ENCODE measurements at regions not wholly inside any gene's neighbourhood (a gene's known extent, or its start where the extent isn't known, plus 50 kb on each side); places are given as distances from the start of the nearest gene placed in this dataset.
"Not testable (repeated sequence)": the region's sequence is repeated elsewhere in the genome, so short reads cannot be mapped to it uniquely, and the experiment has no call there.

DNA sequence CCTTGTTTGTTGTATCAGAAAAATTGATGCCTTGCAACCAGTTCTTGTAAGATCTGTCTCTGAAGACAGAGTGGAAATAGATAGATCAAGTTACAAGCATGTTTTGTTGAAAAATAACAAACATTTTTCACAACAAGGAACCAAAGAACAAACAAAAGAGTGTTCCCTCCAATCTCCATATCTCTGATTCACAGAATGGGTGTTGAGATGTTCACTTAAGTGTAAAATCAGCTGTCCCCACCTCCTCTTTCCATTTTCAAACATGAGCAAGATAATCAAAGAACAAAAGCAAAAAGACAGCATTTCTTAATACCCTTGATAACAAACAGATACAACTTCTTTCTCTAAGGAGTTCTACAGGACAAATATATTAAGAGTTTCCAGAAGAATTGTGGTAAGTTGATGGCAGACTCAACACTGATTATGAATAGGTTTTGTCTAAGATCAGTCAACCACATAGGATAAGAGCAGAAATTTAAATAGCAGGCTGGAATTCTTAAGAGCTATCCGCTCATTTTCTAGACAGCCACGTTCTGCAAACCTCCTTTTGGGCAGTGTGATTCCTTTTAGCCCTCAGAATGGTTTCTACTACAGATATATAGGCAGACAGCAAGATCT is 970.9 kb upstream of the AUTS2 start:
- Histone ChIP-seq H3K4me3 (ENCODE audit: low read depth, low read length) (no peak overlapping the region), H3K36me3 (ENCODE audit: control insufficient read depth, insufficient read depth, low read length) (no peaks in the 10 kb centered on the region), H3K27me3 (ENCODE audit: control insufficient read depth, insufficient read depth, low read length) (no peaks in the 10 kb centered on the region)
- FAIRE-seq: no peak
- TF ChIP-seq, protein P1, sequence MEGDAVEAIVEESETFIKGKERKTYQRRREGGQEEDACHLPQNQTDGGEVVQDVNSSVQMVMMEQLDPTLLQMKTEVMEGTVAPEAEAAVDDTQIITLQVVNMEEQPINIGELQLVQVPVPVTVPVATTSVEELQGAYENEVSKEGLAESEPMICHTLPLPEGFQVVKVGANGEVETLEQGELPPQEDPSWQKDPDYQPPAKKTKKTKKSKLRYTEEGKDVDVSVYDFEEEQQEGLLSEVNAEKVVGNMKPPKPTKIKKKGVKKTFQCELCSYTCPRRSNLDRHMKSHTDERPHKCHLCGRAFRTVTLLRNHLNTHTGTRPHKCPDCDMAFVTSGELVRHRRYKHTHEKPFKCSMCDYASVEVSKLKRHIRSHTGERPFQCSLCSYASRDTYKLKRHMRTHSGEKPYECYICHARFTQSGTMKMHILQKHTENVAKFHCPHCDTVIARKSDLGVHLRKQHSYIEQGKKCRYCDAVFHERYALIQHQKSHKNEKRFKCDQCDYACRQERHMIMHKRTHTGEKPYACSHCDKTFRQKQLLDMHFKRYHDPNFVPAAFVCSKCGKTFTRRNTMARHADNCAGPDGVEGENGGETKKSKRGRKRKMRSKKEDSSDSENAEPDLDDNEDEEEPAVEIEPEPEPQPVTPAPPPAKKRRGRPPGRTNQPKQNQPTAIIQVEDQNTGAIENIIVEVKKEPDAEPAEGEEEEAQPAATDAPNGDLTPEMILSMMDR (IDR thresholded peaks at IDR 0.05; ENCODE audit: insufficient read depth, low read length, severe bottlenecking): no peak
- no peak for DNase-seq (ENCODE audit: low read depth)

DNA sequence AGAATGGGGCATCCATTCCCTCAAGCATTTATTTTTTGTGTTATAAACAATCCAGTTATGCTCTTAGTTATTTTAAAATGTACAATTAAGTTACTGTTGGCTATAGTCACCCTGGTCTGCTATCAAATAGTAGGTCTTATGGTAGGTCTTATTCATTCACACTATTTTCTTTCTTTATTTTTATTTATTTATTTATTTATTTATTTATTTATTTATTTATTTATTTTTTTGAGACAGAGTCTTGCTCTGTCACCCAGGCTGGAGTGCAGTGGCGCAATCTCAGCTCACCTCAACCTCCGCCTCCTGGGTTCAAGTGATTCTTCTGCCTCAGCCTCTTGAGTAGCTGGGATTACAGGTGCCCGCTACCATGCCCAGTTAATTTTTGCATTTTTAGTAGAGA is 967.4 kb upstream of the AUTS2 start:
- H3K4me3 ChIP-seq (ENCODE audit: low read depth, low read length); DNase-seq (ENCODE audit: low read depth); FAIRE-seq; H3K36me3 ChIP-seq (ENCODE audit: control insufficient read depth, insufficient read depth, low read length); H3K27me3 ChIP-seq (ENCODE audit: control insufficient read depth, insufficient read depth, low read length): not testable (repeated sequence)

DNA sequence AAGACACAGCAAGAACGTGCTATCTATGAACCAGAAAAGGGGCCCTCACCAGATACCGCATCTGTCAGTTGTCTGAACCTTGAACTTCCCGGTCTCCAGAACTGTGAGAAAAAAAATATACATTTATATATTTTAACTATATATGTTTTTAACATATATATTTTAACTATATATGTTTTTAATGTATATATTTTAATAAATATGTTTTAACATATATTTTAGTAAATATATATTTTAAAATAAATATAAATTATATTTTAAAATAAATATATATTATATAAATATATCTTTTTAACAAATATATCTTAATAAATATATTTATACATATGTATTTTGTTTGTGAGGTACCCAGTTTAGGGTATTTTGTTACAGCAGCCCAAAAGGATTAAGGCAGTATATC is 958.2 kb upstream of the AUTS2 start:
- FAIRE-seq (no peak), DNase-seq (ENCODE audit: low read depth) (no peak)
- H3K36me3 ChIP-seq (ENCODE audit: control insufficient read depth, insufficient read depth, low read length): no peaks in the 10 kb centered on the region
- no peak overlapping the region for H3K4me3 ChIP-seq (ENCODE audit: low read depth, low read length)
- H3K27me3 ChIP-seq (ENCODE audit: control insufficient read depth, insufficient read depth, low read length): no peaks in the 10 kb centered on the region
- TF ChIP-seq, protein P1 (IDR thresholded peaks at IDR 0.05; ENCODE audit: insufficient read depth, low read length, severe bottlenecking): no peak

DNA sequence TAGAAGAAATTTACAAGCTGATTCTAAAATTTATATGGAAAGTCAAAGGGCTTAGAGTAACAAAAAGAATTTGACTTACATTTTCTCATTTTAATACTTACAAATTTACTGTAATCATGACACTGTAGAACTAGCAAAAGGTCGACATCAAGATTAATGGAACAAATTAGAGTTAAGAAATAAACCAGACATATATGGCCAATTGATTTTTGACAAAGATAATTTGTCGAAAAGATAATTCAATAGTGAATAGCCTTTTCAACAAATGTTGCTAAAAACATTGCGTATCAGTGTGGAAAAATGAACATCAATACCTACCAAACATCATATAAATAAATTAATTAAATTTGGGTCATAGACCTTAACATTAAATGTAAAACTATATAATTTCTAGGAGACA is 955.5 kb upstream of the AUTS2 start:
- no peaks in the 10 kb centered on the region for H3K27me3 ChIP-seq (ENCODE audit: control insufficient read depth, insufficient read depth, low read length)
- TF ChIP-seq, protein P1 (IDR thresholded peaks at IDR 0.05; ENCODE audit: insufficient read depth, low read length, severe bottlenecking): no peak
- no peak overlapping the region for H3K4me3 ChIP-seq (ENCODE audit: low read depth, low read length)
- no peaks in the 10 kb centered on the region for H3K36me3 ChIP-seq (ENCODE audit: control insufficient read depth, insufficient read depth, low read length)
- no peak for DNase-seq (ENCODE audit: low read depth)
- no peak for FAIRE-seq

DNA sequence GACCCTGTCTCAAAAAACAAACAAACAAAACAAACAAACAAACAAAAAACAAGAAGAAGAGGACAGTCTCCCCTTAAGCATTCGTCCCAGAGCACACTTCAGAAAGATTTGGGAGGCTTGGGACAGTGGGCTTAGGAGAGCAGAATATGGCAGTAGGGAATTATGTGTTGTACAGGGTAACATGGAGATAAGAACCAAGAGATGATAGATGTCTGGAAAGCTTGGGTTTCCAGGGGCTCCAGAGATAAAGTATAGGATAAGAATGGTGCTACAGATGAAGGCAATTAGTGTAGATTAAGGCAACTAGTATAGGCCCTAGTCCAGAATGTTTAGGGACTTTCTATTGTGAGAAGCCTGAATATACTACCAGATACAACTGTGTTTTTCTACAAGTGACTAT is 934.9 kb upstream of the AUTS2 start:
- no peak for FAIRE-seq
- TF ChIP-seq, protein P1 (IDR thresholded peaks at IDR 0.05; ENCODE audit: insufficient read depth, low read length, severe bottlenecking): no peak
- Histone ChIP-seq H3K36me3 (ENCODE audit: control insufficient read depth, insufficient read depth, low read length) (no peaks in the 10 kb centered on the region), H3K4me3 (ENCODE audit: low read depth, low read length) (no peak overlapping the region), H3K27me3 (ENCODE audit: control insufficient read depth, insufficient read depth, low read length) (no peaks in the 10 kb centered on the region)
- DNase-seq (ENCODE audit: low read depth): no peak

DNA sequence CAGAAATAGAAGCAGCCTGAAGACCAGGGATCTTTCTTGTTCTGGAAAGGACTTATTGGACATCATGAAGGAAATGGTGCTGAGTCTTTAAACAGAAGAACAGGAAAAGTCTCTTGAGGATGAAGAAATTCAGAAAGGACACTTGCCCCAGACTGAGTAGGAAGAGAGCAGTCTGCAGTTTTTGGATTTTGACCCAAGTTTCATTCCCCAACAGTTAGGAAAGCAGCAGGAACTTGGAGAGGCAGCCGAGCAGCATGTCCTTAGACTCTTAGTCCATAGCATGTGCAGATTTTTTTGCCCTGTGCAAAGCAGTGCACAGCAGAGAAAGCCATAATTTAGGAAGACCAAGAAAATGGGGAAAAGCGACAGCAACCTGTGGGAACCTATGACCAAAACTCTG is 927.2 kb upstream of the AUTS2 start:
- H3K27me3 ChIP-seq (ENCODE audit: control insufficient read depth, insufficient read depth, low read length): no peaks in the 10 kb centered on the region

More for the DNA sequence above, 927.2 kb upstream of the AUTS2 start:
- no peak overlapping the region for H3K4me3 ChIP-seq (ENCODE audit: low read depth, low read length)
- H3K36me3 ChIP-seq (ENCODE audit: control insufficient read depth, insufficient read depth, low read length): no peaks in the 10 kb centered on the region
- DNase-seq (ENCODE audit: low read depth) (no peak), FAIRE-seq (no peak)
- TF ChIP-seq, protein P1 (IDR thresholded peaks at IDR 0.05; ENCODE audit: insufficient read depth, low read length, severe bottlenecking): no peak
